IgD-negative memory B cell (primary cell): ENCODE measurements at regions not wholly inside any gene's neighbourhood (a gene's known extent, or its start where the extent isn't known, plus 50 kb on each side); places are given as distances from the start of the nearest gene placed in this dataset.
A peak's percentile ranks its signal among the peaks of the same experiment; 100 is the strongest.

Experiments used
- H3K27ac Mint-ChIP-seq, 3 donors: one replicate each; pipeline ENCODE4 v1.8.0; 2020 to 2022; ENCODE audit warnings: mild to moderate bottlenecking in 3 of 3, mixed read lengths in 3 of 3, moderate library complexity in 1 of 3
- H3K27me3 Mint-ChIP-seq: one replicate; pipeline ENCODE4 v1.8.0; 2021; ENCODE audit warnings: mixed read lengths
- H3K36me3 Mint-ChIP-seq: one replicate; pipeline ENCODE4 v1.8.0; 2020; ENCODE audit warnings: mild to moderate bottlenecking, mixed read lengths
- H3K4me1 Mint-ChIP-seq, 3 donors: one replicate each; pipeline ENCODE4 v1.8.0; 2020 to 2022; ENCODE audit warnings: mixed read lengths in 3 of 3, mild to moderate bottlenecking in 1 of 3
- H3K4me3 Mint-ChIP-seq, 4 donors: one replicate each; pipeline ENCODE4 v1.8.0; 2020 to 2022; ENCODE audit warnings: mild to moderate bottlenecking in 4 of 4, mixed read lengths in 4 of 4, moderate library complexity in 3 of 4
- H3K9me3 Mint-ChIP-seq, 3 donors: one replicate each; pipeline ENCODE4 v1.8.0; 2020 to 2021; ENCODE audit warnings: mixed read lengths in 3 of 3, mild to moderate bottlenecking in 1 of 3

- Mint-ChIP-seq H3K27ac (no peak overlapping the region), H3K27me3 (no peaks in the 10 kb centered on the region), H3K9me3 (peaks cover 4 to 7% (median 4%) of the 10 kb centered on the region in 3 donors), H3K4me1 (peaks cover 0 to 3% (median 0%) of the 10 kb centered on the region in 3 donors), H3K36me3 (peaks cover 2% of the 10 kb centered on the region), H3K4me3 (no peak overlapping the region)
Observed at GRCh38 chr1:239655023-239655422, 268.7 kb downstream of the CHRM3 start.

- Mint-ChIP-seq H3K4me1 (peaks cover 0 to 3% (median 0%) of the 10 kb centered on the region in 3 donors), H3K4me3 (no peak overlapping the region), H3K9me3 (peaks cover 4 to 8% (median 4%) of the 10 kb centered on the region in 3 donors), H3K36me3 (peaks cover 1% of the 10 kb centered on the region), H3K27ac (no peak overlapping the region), H3K27me3 (no peaks in the 10 kb centered on the region)
Observed at GRCh38 chr1:239657291-239657690, 270.9 kb downstream of the CHRM3 start.

- Mint-ChIP-seq H3K9me3 (peaks cover 6 to 16% (median 10%) of the 10 kb centered on the region in 3 donors), H3K4me1 (no peaks in the 10 kb centered on the region), H3K36me3 (peaks cover 1% of the 10 kb centered on the region), H3K4me3 (no peak overlapping the region), H3K27me3 (no peaks in the 10 kb centered on the region), H3K27ac (no peak overlapping the region)
Observed at GRCh38 chr1:239662950-239663349, 276.6 kb downstream of the CHRM3 start.

GRCh38 chr1:239672256-239672655 is 285.9 kb downstream of the CHRM3 start:
- Mint-ChIP-seq H3K27ac (no peak overlapping the region), H3K9me3 (peaks cover 0 to 3% (median 2%) of the 10 kb centered on the region in 3 donors), H3K27me3 (no peaks in the 10 kb centered on the region), H3K4me1 (no peaks in the 10 kb centered on the region), H3K36me3 (no peaks in the 10 kb centered on the region), H3K4me3 (no peak overlapping the region)

- no peaks in the 10 kb centered on the region for H3K4me1 Mint-ChIP-seq
- no peaks in the 10 kb centered on the region for H3K36me3 Mint-ChIP-seq
- H3K27me3 Mint-ChIP-seq, result no peaks in the 10 kb centered on the region
Observed at GRCh38 chr1:239675735-239676134, 289.4 kb downstream of the CHRM3 start.

GRCh38 chr1:239676522-239677273 is 290.3 kb downstream of the CHRM3 start:
- H3K36me3 Mint-ChIP-seq, result no peaks in the 10 kb centered on the region
- peaks cover 2 to 8% (median 2%) of the 10 kb centered on the region in 3 donors for H3K9me3 Mint-ChIP-seq
- no peak overlapping the region for H3K27ac Mint-ChIP-seq
- no peaks in the 10 kb centered on the region for H3K27me3 Mint-ChIP-seq
- no peaks in the 10 kb centered on the region for H3K4me1 Mint-ChIP-seq
- no peak overlapping the region for H3K4me3 Mint-ChIP-seq

More at GRCh38 chr1:239675735-239676134, 289.4 kb downstream of the CHRM3 start:
- peaks cover 1 to 7% (median 2%) of the 10 kb centered on the region in 3 donors for H3K9me3 Mint-ChIP-seq
- H3K27ac Mint-ChIP-seq, result no peak overlapping the region
- H3K4me3 Mint-ChIP-seq, result no peak overlapping the region

- Mint-ChIP-seq H3K27ac (no peak overlapping the region), H3K9me3 (peaks cover 2 to 11% (median 5%) of the 10 kb centered on the region in 3 donors), H3K36me3 (no peaks in the 10 kb centered on the region), H3K4me3 (no peak overlapping the region), H3K4me1 (no peaks in the 10 kb centered on the region), H3K27me3 (no peaks in the 10 kb centered on the region)
Observed at GRCh38 chr1:239677362-239677761, 291.0 kb downstream of the CHRM3 start.

GRCh38 chr1:239678181-239678580 is 291.8 kb downstream of the CHRM3 start:
- no peaks in the 10 kb centered on the region for H3K4me1 Mint-ChIP-seq
- no peak overlapping the region for H3K4me3 Mint-ChIP-seq
- H3K9me3 Mint-ChIP-seq, result peaks cover 2 to 11% (median 5%) of the 10 kb centered on the region in 3 donors
- no peaks in the 10 kb centered on the region for H3K27me3 Mint-ChIP-seq
- no peaks in the 10 kb centered on the region for H3K36me3 Mint-ChIP-seq
- no peak overlapping the region for H3K27ac Mint-ChIP-seq

- H3K36me3 Mint-ChIP-seq, result no peaks in the 10 kb centered on the region
- no peak overlapping the region for H3K27ac Mint-ChIP-seq
- no peak overlapping the region for H3K4me3 Mint-ChIP-seq
- H3K27me3 Mint-ChIP-seq, result no peaks in the 10 kb centered on the region
- peaks cover 4 to 11% (median 7%) of the 10 kb centered on the region in 3 donors for H3K9me3 Mint-ChIP-seq
- peaks cover 0 to 1% (median 0%) of the 10 kb centered on the region in 3 donors for H3K4me1 Mint-ChIP-seq
Observed at GRCh38 chr1:239682046-239682445, 295.7 kb downstream of the CHRM3 start.

GRCh38 chr1:239682960-239683359 is 296.6 kb downstream of the CHRM3 start:
- Mint-ChIP-seq H3K27me3 (no peaks in the 10 kb centered on the region), H3K9me3 (peaks cover 4 to 11% (median 7%) of the 10 kb centered on the region in 3 donors), H3K27ac (no peak overlapping the region), H3K36me3 (no peaks in the 10 kb centered on the region), H3K4me3 (no peak overlapping the region), H3K4me1 (peaks cover 0 to 1% (median 0%) of the 10 kb centered on the region in 3 donors)

- H3K9me3 Mint-ChIP-seq, result peaks cover 3 to 6% (median 4%) of the 10 kb centered on the region in 3 donors
- no peaks in the 10 kb centered on the region for H3K36me3 Mint-ChIP-seq
- peaks cover 0 to 1% (median 0%) of the 10 kb centered on the region in 3 donors for H3K4me1 Mint-ChIP-seq
- H3K4me3 Mint-ChIP-seq, result no peak overlapping the region
- no peaks in the 10 kb centered on the region for H3K27me3 Mint-ChIP-seq
- no peak overlapping the region for H3K27ac Mint-ChIP-seq
Observed at GRCh38 chr1:239686386-239686785, 300.0 kb downstream of the CHRM3 start.

- Mint-ChIP-seq H3K4me3 (no peak overlapping the region), H3K27ac (no peak overlapping the region), H3K36me3 (no peaks in the 10 kb centered on the region), H3K9me3 (peaks cover 3 to 8% (median 7%) of the 10 kb centered on the region in 3 donors), H3K4me1 (no peaks in the 10 kb centered on the region), H3K27me3 (no peaks in the 10 kb centered on the region)
Observed at GRCh38 chr1:239696317-239696716, 309.9 kb downstream of the CHRM3 start.

- Mint-ChIP-seq H3K9me3 (peaks cover 3 to 7% (median 3%) of the 10 kb centered on the region in 3 donors), H3K27me3 (no peaks in the 10 kb centered on the region), H3K27ac (no peak overlapping the region), H3K4me3 (no peak overlapping the region), H3K36me3 (no peaks in the 10 kb centered on the region), H3K4me1 (no peaks in the 10 kb centered on the region)
Observed at GRCh38 chr1:239700667-239701066, 314.3 kb downstream of the CHRM3 start.

GRCh38 chr1:239703075-239703474 is 316.7 kb downstream of the CHRM3 start:
- no peak overlapping the region for H3K27ac Mint-ChIP-seq
- no peaks in the 10 kb centered on the region for H3K27me3 Mint-ChIP-seq
- no peaks in the 10 kb centered on the region for H3K4me1 Mint-ChIP-seq
- H3K4me3 Mint-ChIP-seq, result no peak overlapping the region
- H3K9me3 Mint-ChIP-seq, result peaks cover 0 to 3% (median 2%) of the 10 kb centered on the region in 3 donors
- no peaks in the 10 kb centered on the region for H3K36me3 Mint-ChIP-seq

- H3K9me3 Mint-ChIP-seq, result peaks cover 0 to 7% (median 0%) of the 10 kb centered on the region in 3 donors
- H3K4me1 Mint-ChIP-seq, result no peaks in the 10 kb centered on the region
- H3K36me3 Mint-ChIP-seq, result no peaks in the 10 kb centered on the region
- no peak overlapping the region for H3K27ac Mint-ChIP-seq
- peak overlapping the region in 1 of 4 donors; percentile 57 for H3K4me3 Mint-ChIP-seq
- H3K27me3 Mint-ChIP-seq, result no peaks in the 10 kb centered on the region
Observed at GRCh38 chr1:239706245-239706892, 320.0 kb downstream of the CHRM3 start.
